C4-2B (cell line): ENCODE measurements at regions not wholly inside any gene's neighbourhood (a gene's known extent, or its start where the extent isn't known, plus 50 kb on each side); places are given as distances from the start of the nearest gene placed in this dataset.

Experiments used
- H3K27ac ChIP-seq: fragments of 450-650 bp; 2 replicates; pipeline ENCODE4 v1.5.1; 2017
- CTCF ChIP-seq: fragments of 450-650 bp; conservative IDR thresholded peaks from 2 replicates; pipeline ENCODE4 v1.5.1; 2017; ENCODE audit warnings: mild to moderate bottlenecking
- ZFX ChIP-seq: fragments of 450-650 bp; IDR thresholded peaks from 2 replicates; pipeline ENCODE4 v1.6.1; 2017

DNA sequence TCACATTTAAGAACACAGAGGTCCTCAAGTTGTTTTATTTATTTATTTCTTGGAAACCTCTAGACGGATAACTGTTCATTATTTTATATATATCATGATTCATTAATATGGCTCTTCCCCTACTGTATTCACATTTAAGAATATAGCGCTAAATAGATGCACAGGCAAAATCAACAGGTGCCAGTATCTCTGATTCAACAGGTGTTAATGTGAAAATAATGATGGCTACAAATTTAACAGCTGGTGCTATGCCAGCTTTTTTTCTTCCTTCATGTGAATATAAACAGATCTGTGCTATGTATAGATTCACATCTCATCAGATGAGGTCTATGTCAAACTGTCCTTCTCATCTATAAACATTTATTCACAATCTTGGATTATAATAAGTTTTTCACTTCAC, 218.5 kb upstream of the NR2F2 start:
- H3K27ac ChIP-seq = no peak overlapping the region
- TF ChIP-seq CTCF (no peak), ZFX (no peak)

- TF ChIP-seq CTCF = no peak
- TF ChIP-seq ZFX = no peak
- no peak overlapping the region for H3K27ac ChIP-seq
These were observed 214.9 kb upstream of the NR2F2 start for GRCh38 chr15:96115642-96116041.

DNA sequence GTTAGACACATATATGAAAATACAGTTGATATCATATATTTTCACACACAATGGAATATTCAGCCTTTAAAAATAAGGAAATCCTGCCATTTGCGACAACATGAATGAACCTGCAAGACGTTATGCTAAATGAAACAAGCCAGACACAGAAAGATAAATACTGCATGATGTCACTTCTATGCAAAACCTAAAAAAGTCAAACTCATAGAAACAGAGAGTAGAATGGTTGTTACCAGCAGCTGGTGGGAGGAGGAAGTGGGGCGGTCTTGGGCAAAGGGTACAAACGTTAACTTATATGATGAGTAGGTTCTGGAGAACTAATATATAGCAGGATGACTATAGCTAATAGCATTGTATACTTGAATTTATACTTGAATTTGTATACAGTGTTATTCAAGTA, 213.2 kb upstream of the NR2F2 start:
- TF ChIP-seq ZFX (no peak), CTCF (no peak)
- H3K27ac ChIP-seq = no peak overlapping the region

- H3K27ac ChIP-seq = no peak overlapping the region
- TF ChIP-seq ZFX = no peak
- TF ChIP-seq CTCF = no peak
These were observed 210.8 kb upstream of the NR2F2 start for GRCh38 chr15:96119734-96120133.

DNA sequence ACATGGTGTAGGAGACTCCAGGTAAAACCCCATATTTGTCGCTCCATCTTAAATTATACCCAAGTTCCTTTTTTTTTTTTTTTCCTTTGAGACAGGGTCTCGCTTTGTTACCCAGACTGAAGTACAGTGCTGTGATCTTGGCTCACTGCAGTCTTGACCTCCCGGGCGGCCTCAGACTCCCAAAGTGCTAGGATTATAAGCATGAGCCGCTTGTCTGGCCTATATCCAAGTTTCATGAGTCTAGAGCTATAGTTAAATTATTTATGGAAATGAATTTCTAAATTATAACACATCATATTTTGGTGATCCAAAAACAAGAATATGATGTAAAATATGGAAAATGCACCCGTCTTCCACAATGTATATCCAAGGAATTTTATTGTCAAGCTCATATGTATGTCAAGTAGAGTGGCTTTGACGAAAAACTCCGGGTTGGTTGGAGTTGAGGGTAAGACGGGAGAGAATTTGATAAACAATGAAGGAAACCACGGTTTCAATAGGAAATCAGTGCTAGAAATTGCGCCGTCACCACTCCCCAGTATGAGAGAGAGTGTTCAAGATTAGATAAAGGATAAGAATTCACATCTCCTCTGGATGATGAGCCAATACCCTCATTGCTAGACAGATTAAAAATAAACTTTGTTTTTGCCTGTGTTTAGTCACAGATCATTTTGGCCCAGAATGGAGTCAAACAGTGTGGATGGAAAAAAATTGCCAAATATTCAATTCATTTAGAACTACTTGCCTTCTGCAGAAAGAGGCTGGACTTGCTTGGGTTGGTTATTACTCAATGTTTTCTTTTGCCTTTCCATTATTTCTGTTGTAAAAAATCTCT, 209.2 kb upstream of the NR2F2 start:
- H3K27ac ChIP-seq = no peak overlapping the region

GRCh38 chr15:96122077-96123027, 208.1 kb upstream of the NR2F2 start:
- H3K27ac ChIP-seq = no peak overlapping the region
- no peak for TF ChIP-seq CTCF
- no peak for TF ChIP-seq ZFX

More for the DNA sequence above, 209.2 kb upstream of the NR2F2 start:
- TF ChIP-seq CTCF (no peak), ZFX (no peak)

DNA sequence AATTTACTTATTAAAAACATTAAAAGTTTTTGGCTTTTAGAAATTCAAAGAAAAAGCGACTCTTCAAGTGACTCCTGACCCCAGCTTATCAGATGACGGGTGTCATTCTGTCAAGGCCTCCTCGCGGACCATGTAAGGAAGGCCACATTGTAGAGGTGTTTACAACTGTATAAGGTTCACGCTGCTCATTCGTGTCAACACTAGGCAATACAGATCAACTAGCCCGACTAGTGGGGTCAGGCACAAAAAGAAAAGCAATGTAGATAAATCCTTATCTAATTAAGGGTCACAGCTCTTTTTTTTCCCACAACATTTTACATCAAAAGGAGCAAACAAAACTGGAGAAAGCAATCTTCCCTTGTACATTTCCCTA, 207.5 kb upstream of the NR2F2 start:
- H3K27ac ChIP-seq = no peak overlapping the region
- TF ChIP-seq ZFX = no peak
- TF ChIP-seq CTCF = no peak
